GM23338 (cell line): ENCODE measurements at regions not wholly inside any gene's neighbourhood (a gene's known extent, or its start where the extent isn't known, plus 50 kb on each side); places are given as distances from the start of the nearest gene placed in this dataset.

Experiments
- CREB1 ChIP-seq: fragments of 250-450 bp; sonication (Bioruptor Pico); IDR thresholded peaks from 2 replicates; pipeline ENCODE4 v1.5.0; 2020; ENCODE audit warnings: low read depth, mild to moderate bottlenecking, moderate library complexity
- CTCF ChIP-seq, 2 experiments: fragments of 200-600 bp in 1 of 2; sonication (generic) in 1 of 2; conservative IDR thresholded peaks; 2 replicates each; pipeline versions ENCODE4 v1.5.1 to v1.6.1; 2016 to 2017; ENCODE audit warnings: antibody characterized with exemption in 2 of 2, low read depth in 2 of 2, mild to moderate bottlenecking in 2 of 2, moderate library complexity in 1 of 2
- ETS1 ChIP-seq: IDR thresholded peaks from 2 replicates; pipeline ENCODE4 v1.6.1; 2016; ENCODE audit warnings: antibody characterized with exemption
- EZH2 ChIP-seq: fragments of 200-600 bp; sonication (generic); IDR thresholded peaks from one replicate; pipeline ENCODE4 v1.8.0; 2017; ENCODE audit warnings: antibody characterized with exemption, mild to moderate bottlenecking, low read depth; ENCODE audit not compliant: unreplicated experiment
- EZH2phosphoT487 ChIP-seq: fragments of 200-600 bp; sonication (generic); IDR thresholded peaks from one replicate; pipeline ENCODE4 v1.8.1; 2018; ENCODE audit warnings: antibody characterized with exemption; ENCODE audit not compliant: unreplicated experiment
- JUNB ChIP-seq: IDR thresholded peaks from one replicate; pipeline ENCODE4 v1.6.1; 2016; ENCODE audit warnings: antibody characterized with exemption; ENCODE audit not compliant: unreplicated experiment
- NANOG ChIP-seq: IDR thresholded peaks from 2 replicates; pipeline ENCODE4 v1.6.1; 2016; ENCODE audit warnings: antibody characterized with exemption, borderline replicate concordance
- POLR2AphosphoS5 ChIP-seq: IDR thresholded peaks from 2 replicates; pipeline ENCODE4 v1.6.1; 2016; ENCODE audit warnings: antibody characterized with exemption, low read depth
- STAT1 ChIP-seq: IDR thresholded peaks from one replicate; pipeline ENCODE4 v1.6.1; 2016; ENCODE audit warnings: antibody characterized with exemption; ENCODE audit not compliant: unreplicated experiment
- ZNF114 ChIP-seq: fragments of 250-450 bp; sonication (Bioruptor Pico); IDR thresholded peaks from 2 replicates; pipeline ENCODE4 v1.5.0; 2020; ENCODE audit warnings: mild to moderate bottlenecking, moderate library complexity
- ZNF331 ChIP-seq: fragments of 250-450 bp; sonication (Bioruptor Pico); IDR thresholded peaks from 2 replicates; pipeline ENCODE4 v1.5.0; 2020; ENCODE audit warnings: low read depth, mild to moderate bottlenecking, moderate library complexity
- ZNF462 ChIP-seq: fragments of 250-450 bp; sonication (Bioruptor Pico); IDR thresholded peaks from 2 replicates; pipeline ENCODE4 v1.5.0; 2020; ENCODE audit warnings: mild to moderate bottlenecking, moderate library complexity
- TF ChIP-seq, protein P1 (sequence below): IDR thresholded peaks from one replicate; pipeline ENCODE4 v1.6.1; 2018; ENCODE audit warnings: antibody characterized with exemption; ENCODE audit not compliant: unreplicated experiment

DNA sequence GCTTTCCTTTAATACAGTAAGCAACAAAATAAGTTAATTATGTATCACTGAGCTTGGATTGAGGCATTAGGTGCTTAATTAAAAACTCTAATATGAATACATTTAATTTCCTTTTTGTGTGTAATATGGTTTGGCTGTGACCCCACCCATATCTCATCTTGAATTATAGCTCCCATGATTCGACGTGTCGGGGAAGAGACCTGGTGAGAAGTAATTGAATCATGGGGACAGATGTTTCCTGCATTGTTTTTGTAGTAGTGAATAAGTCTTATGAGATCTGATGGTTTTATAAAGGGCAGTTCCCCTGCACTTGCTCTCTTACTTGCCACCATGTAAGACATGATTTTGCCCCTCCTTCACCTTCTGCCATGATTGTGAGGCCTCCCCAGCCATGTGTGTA, 325.4 kb upstream of the CDH7 start:
- TF ChIP-seq CTCF (conservative IDR thresholded peaks at IDR 0.05; ENCODE audit: low read depth in 2 of 2) = no peak
- TF ChIP-seq POLR2AphosphoS5 = no peak
- no peak for TF ChIP-seq ZNF331 (CRISPR knock-in tag)
- no peak for TF ChIP-seq CREB1 (CRISPR knock-in tag)
- no peak for TF ChIP-seq EZH2
- no peak for TF ChIP-seq JUNB
- no peak for TF ChIP-seq EZH2phosphoT487
- TF ChIP-seq NANOG = no peak
- TF ChIP-seq, protein P1, sequence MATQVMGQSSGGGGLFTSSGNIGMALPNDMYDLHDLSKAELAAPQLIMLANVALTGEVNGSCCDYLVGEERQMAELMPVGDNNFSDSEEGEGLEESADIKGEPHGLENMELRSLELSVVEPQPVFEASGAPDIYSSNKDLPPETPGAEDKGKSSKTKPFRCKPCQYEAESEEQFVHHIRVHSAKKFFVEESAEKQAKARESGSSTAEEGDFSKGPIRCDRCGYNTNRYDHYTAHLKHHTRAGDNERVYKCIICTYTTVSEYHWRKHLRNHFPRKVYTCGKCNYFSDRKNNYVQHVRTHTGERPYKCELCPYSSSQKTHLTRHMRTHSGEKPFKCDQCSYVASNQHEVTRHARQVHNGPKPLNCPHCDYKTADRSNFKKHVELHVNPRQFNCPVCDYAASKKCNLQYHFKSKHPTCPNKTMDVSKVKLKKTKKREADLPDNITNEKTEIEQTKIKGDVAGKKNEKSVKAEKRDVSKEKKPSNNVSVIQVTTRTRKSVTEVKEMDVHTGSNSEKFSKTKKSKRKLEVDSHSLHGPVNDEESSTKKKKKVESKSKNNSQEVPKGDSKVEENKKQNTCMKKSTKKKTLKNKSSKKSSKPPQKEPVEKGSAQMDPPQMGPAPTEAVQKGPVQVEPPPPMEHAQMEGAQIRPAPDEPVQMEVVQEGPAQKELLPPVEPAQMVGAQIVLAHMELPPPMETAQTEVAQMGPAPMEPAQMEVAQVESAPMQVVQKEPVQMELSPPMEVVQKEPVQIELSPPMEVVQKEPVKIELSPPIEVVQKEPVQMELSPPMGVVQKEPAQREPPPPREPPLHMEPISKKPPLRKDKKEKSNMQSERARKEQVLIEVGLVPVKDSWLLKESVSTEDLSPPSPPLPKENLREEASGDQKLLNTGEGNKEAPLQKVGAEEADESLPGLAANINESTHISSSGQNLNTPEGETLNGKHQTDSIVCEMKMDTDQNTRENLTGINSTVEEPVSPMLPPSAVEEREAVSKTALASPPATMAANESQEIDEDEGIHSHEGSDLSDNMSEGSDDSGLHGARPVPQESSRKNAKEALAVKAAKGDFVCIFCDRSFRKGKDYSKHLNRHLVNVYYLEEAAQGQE = no peak
- no peak for TF ChIP-seq ZNF114 (CRISPR knock-in tag)
- no peak for TF ChIP-seq STAT1
- no peak for TF ChIP-seq ZNF462 (CRISPR knock-in tag)
- no peak for TF ChIP-seq ETS1
